H9 (cell line): ENCODE measurements at regions not wholly inside any gene's neighbourhood (a gene's known extent, or its start where the extent isn't known, plus 50 kb on each side); places are given as distances from the start of the nearest gene placed in this dataset.

Experiments used
- DNase-seq: peaks from one replicate; pipeline ENCODE4 v3.0.0-alpha.2; 2017
- H2AFZ ChIP-seq: one replicate; pipeline ENCODE4 v1.6.1; 2013; ENCODE audit warnings: mild to moderate bottlenecking, low read length, control low read depth, moderate library complexity
- H2AK5ac ChIP-seq: 2 replicates; pipeline ENCODE4 v1.6.1; 2013; ENCODE audit warnings: low read length, control low read depth, mixed read lengths; ENCODE audit not compliant: insufficient read length
- H2BK120ac ChIP-seq: one replicate; pipeline ENCODE4 v1.6.1; 2013; ENCODE audit warnings: low read depth, mild to moderate bottlenecking, low read length, control low read depth, inconsistent platforms; ENCODE audit not compliant: poor library complexity, severe bottlenecking
- H2BK12ac ChIP-seq: 2 replicates; pipeline ENCODE4 v1.6.1; 2013; ENCODE audit warnings: low read length, control low read depth, mixed read lengths, low read depth; ENCODE audit not compliant: insufficient read length
- H2BK15ac ChIP-seq: 2 replicates; pipeline ENCODE4 v1.6.1; 2013; ENCODE audit warnings: low read depth, low read length, control low read depth
- H2BK20ac ChIP-seq: one replicate; pipeline ENCODE4 v1.6.1; 2013; ENCODE audit warnings: low read depth, mild to moderate bottlenecking, low read length, control low read depth, inconsistent platforms; ENCODE audit not compliant: poor library complexity, severe bottlenecking
- H2BK5ac ChIP-seq: 2 replicates; pipeline ENCODE4 v1.6.1; 2013; ENCODE audit warnings: low read length, control low read depth, mixed read lengths; ENCODE audit not compliant: insufficient read length
- H3K14ac ChIP-seq: 2 replicates; pipeline ENCODE4 v1.6.1; 2013; ENCODE audit warnings: low read length, control low read depth; ENCODE audit not compliant: insufficient read depth
- H3K18ac ChIP-seq: 2 replicates; pipeline ENCODE4 v1.6.1; 2013; ENCODE audit warnings: low read depth, mild to moderate bottlenecking, mixed read lengths, low read length, control low read depth; ENCODE audit not compliant: insufficient read length
- H3K23ac ChIP-seq: 2 replicates; pipeline ENCODE4 v1.6.1; 2013; ENCODE audit warnings: low read length, control low read depth, mixed read lengths, low read depth; ENCODE audit not compliant: insufficient read length
- H3K23me2 ChIP-seq: 2 replicates; pipeline ENCODE4 v1.6.1; 2013; ENCODE audit warnings: low read depth, mild to moderate bottlenecking, mixed read lengths, low read length, control low read depth; ENCODE audit not compliant: insufficient read length, poor library complexity, severe bottlenecking
- H3K27ac ChIP-seq: 2 replicates; pipeline ENCODE4 v1.5.1; 2013; ENCODE audit warnings: low read length, control low read depth, mixed read lengths, low read depth; ENCODE audit not compliant: insufficient read length
- H3K27me3 ChIP-seq: 2 replicates; pipeline ENCODE4 v1.6.1; 2013; ENCODE audit warnings: low read length, control low read depth, inconsistent platforms; ENCODE audit not compliant: insufficient read depth
- H3K4ac ChIP-seq: 2 replicates; pipeline ENCODE4 v1.6.1; 2013; ENCODE audit warnings: low read depth, mild to moderate bottlenecking, control low read depth, inconsistent platforms, low read length, moderate library complexity
- H3K4me1 ChIP-seq: 2 replicates; pipeline ENCODE4 v1.6.1; 2013; ENCODE audit warnings: low read length, control low read depth, inconsistent platforms; ENCODE audit not compliant: insufficient read depth
- H3K4me2 ChIP-seq: 2 replicates; pipeline ENCODE4 v1.6.1; 2013; ENCODE audit warnings: low read length, control low read depth, mixed read lengths; ENCODE audit not compliant: insufficient read length, insufficient read depth
- H3K56ac ChIP-seq: 2 replicates; pipeline ENCODE4 v1.6.1; 2013; ENCODE audit warnings: low read depth, mild to moderate bottlenecking, mixed read lengths, low read length, control low read depth; ENCODE audit not compliant: insufficient read length
- H3K79me1 ChIP-seq: 2 replicates; pipeline ENCODE4 v1.6.1; 2013; ENCODE audit warnings: low read depth, mild to moderate bottlenecking, moderate library complexity, low read length, control low read depth, inconsistent platforms; ENCODE audit not compliant: insufficient read depth, poor library complexity, severe bottlenecking
- H3K79me2 ChIP-seq: 2 replicates; pipeline ENCODE4 v1.6.1; 2013; ENCODE audit warnings: low read length, control low read depth, inconsistent platforms; ENCODE audit not compliant: insufficient read depth
- H3K9ac ChIP-seq: 2 replicates; pipeline ENCODE4 v1.6.1; 2013; ENCODE audit warnings: low read length, control low read depth, mixed read lengths; ENCODE audit not compliant: insufficient read length; ENCODE audit errors: extremely low read depth
- H3K9me3 ChIP-seq: one replicate; pipeline ENCODE4 v1.6.1; 2013; ENCODE audit warnings: low read depth, low read length, inconsistent platforms; ENCODE audit not compliant: control insufficient read depth
- H3T11ph ChIP-seq: one replicate; pipeline ENCODE4 v1.6.1; 2013; ENCODE audit warnings: mild to moderate bottlenecking, low read length, control low read depth, inconsistent platforms
- H4K20me1 ChIP-seq: one replicate; pipeline ENCODE4 v1.6.1; 2013; ENCODE audit not compliant: control insufficient read depth, insufficient read length, insufficient read depth
- H4K5ac ChIP-seq: 2 replicates; pipeline ENCODE4 v1.6.1; 2013; ENCODE audit warnings: low read depth, mild to moderate bottlenecking, mixed read lengths, low read length, control low read depth; ENCODE audit not compliant: insufficient read length
- H4K8ac ChIP-seq: replicated peaks from 2 replicates; pipeline ENCODE4 v1.6.1; 2013; ENCODE audit warnings: low read length, control low read depth, mixed read lengths, low read depth; ENCODE audit not compliant: insufficient read length
- H4K91ac ChIP-seq: 2 replicates; pipeline ENCODE4 v1.6.1; 2013; ENCODE audit warnings: low read depth, mild to moderate bottlenecking, moderate library complexity, mixed read lengths, low read length, control low read depth; ENCODE audit not compliant: insufficient read length
- H3K27ac Mint-ChIP-seq, 3 experiments: 2 replicates in 2 of 3; 3 replicates in 1 of 3; pipeline ENCODE4 v1.8.0; 2020 to 2021; ENCODE audit warnings: mixed read lengths in 3 of 3, mild to moderate bottlenecking in 1 of 3, moderate library complexity in 1 of 3
- H3K27me3 Mint-ChIP-seq: 2 replicates; pipeline ENCODE4 v1.8.0; 2021; ENCODE audit warnings: low read depth, mild to moderate bottlenecking, moderate library complexity, mixed read lengths
- H3K36me3 Mint-ChIP-seq, 3 experiments: 2 replicates in 2 of 3; 3 replicates in 1 of 3; pipeline ENCODE4 v1.8.0; 2020 to 2021; ENCODE audit warnings: low read depth in 3 of 3, mixed read lengths in 3 of 3; ENCODE audit not compliant: insufficient read depth in 1 of 3
- H3K4me1 Mint-ChIP-seq, 2 experiments: 2 replicates each; pipeline ENCODE4 v1.8.0; 2020; ENCODE audit warnings: mixed read lengths in 2 of 2
- H3K4me3 Mint-ChIP-seq, 2 experiments: 2 replicates in 1 of 2; 3 replicates in 1 of 2; pipeline ENCODE4 v1.8.0; 2020 to 2021; ENCODE audit warnings: mild to moderate bottlenecking in 2 of 2, mixed read lengths in 2 of 2, moderate library complexity in 1 of 2
- H3K9me3 Mint-ChIP-seq, 2 experiments: 2 replicates in 1 of 2; 3 replicates in 1 of 2; pipeline ENCODE4 v1.8.0; 2020; ENCODE audit warnings: mild to moderate bottlenecking in 2 of 2, mixed read lengths in 2 of 2, moderate library complexity in 1 of 2
- CTCF ChIP-seq: fragments of 200-600 bp; sonication (generic); conservative IDR thresholded peaks from 3 replicates; pipeline ENCODE4 v1.8.0; 2021; ENCODE audit warnings: antibody characterized with exemption, mild to moderate bottlenecking
- WGBS: extraction: QIAGEN DNeasy Blood & Tissue Kit; methylation state at CpG from one replicate; pipeline ENCODE4 v1.1.7; 2013; ENCODE audit warnings: missing lambda C conversion rate, low lambda C conversion rate, mixed read lengths; ENCODE audit not compliant: insufficient read length; ENCODE audit errors: extremely low coverage; 5-methylcytosine and 5-hydroxymethylcytosine counted together

DNA sequence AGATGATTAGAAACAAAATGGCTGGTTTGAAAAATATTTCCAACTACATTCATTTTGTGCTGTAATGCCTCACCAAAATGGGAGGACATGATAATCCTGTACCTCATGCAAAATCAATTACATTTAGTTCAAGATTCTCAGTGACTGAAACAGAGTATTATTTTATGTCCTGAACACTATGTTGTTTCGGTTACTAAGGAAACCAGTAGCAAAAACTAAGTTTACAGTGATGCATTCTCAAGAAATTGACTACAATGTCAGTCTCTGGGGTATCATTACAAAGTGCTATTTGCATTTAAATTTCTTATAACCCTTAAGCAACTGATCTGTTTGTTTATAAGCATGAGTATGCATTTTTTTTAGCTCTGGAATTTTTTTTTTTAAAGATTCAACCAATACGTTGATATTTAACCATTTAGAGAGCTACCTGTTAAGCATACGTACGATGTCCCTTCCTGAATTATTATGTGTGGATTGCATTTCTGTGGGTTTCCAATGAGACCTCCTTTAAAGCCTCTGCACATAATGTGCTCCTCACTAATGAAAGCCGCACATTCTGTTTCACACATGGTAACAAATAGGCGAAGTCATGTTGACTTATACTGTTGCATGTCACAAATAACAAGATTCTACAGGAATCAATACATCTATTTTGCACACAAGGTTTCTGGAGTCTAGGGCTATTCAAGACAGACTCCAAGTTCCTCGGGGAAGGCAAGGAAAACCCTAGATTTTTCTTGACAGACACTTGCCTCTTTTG is 1035.7 kb downstream of the ADGRL2 start:
- Histone ChIP-seq H3K9me3 (no peaks in the 10 kb centered on the region), H3T11ph (no peak overlapping the region), H4K5ac (no peak overlapping the region), H3K27me3 (no peaks in the 10 kb centered on the region), H3K56ac (no peak overlapping the region), H3K14ac (no peak overlapping the region; the same call in 1 of the 2 replicates), H2BK12ac (no peak overlapping the region), H3K4me1 (no peaks in the 10 kb centered on the region), H3K79me2 (no peaks in the 10 kb centered on the region), H2BK15ac (no peak overlapping the region), H2AFZ (no peak overlapping the region), H2BK120ac (no peak overlapping the region), H3K4ac (no peak overlapping the region), H3K18ac (no peak overlapping the region), H3K27ac (no peak overlapping the region), H4K20me1 (no peaks in the 10 kb centered on the region), H3K9ac (no peak overlapping the region), H4K8ac (no peak overlapping the region), H3K23me2 (no peaks in the 10 kb centered on the region), H3K4me2 (no peak overlapping the region), H3K23ac (no peak overlapping the region), H4K91ac (no peak overlapping the region), H2AK5ac (no peak overlapping the region), H2BK20ac (no peak overlapping the region), H2BK5ac (no peak overlapping the region), H3K79me1 (no peaks in the 10 kb centered on the region)
- H3K27ac Mint-ChIP-seq: peak overlapping the region in 1 of 3 experiments; percentile 11; a peak in 2 of 7 replicates
- H3K27me3 Mint-ChIP-seq: no peaks in the 10 kb centered on the region
- peaks cover 36 to 53% of the 10 kb centered on the region in 2 experiments for H3K4me1 Mint-ChIP-seq
- H3K9me3 Mint-ChIP-seq: no peaks in the 10 kb centered on the region; a peak in 1 of 5 replicates
- no peaks in the 10 kb centered on the region; a peak in 1 of 7 replicates for H3K36me3 Mint-ChIP-seq
- WGBS: no CpG with 5 or more reads among the region's 7 CpGs
- no peak for DNase-seq
- no peak for TF ChIP-seq CTCF
- no peak overlapping the region for H3K4me3 Mint-ChIP-seq
